ENCODE measurements at regions not wholly inside any gene's neighbourhood (a gene's known extent, or its start where the extent isn't known, plus 50 kb on each side); places are given as distances from the start of the nearest gene placed in this dataset.

GRCh38 chr2:183926433-183926832, 671.9 kb upstream of the ZNF804A start:
- TF ChIP-seq EZH2 (IDR thresholded peaks at IDR 0.05; ENCODE audit: borderline replicate concordance, insufficient read depth, low read length, poor library complexity, severe bottlenecking) (no peak), CTCF (IDR thresholded peaks at IDR 0.05; ENCODE audit: poor library complexity, severe bottlenecking) (no peak), MXI1 (conservative IDR thresholded peaks at IDR 0.05; ENCODE audit: poor library complexity, severe bottlenecking) (no peak), RAD21 (conservative IDR thresholded peaks at IDR 0.05) (no peak), TAF1 (IDR thresholded peaks at IDR 0.05; ENCODE audit: low read depth) (no peak), EP300 (conservative IDR thresholded peaks at IDR 0.05; ENCODE audit: poor library complexity, severe bottlenecking) (no peak), POLR2AphosphoS5 (IDR thresholded peaks at IDR 0.05) (no peak)
